ENCODE measurements at regions not wholly inside any gene's neighbourhood (a gene's known extent, or its start where the extent isn't known, plus 50 kb on each side); places are given as distances from the start of the nearest gene placed in this dataset.

DNA sequence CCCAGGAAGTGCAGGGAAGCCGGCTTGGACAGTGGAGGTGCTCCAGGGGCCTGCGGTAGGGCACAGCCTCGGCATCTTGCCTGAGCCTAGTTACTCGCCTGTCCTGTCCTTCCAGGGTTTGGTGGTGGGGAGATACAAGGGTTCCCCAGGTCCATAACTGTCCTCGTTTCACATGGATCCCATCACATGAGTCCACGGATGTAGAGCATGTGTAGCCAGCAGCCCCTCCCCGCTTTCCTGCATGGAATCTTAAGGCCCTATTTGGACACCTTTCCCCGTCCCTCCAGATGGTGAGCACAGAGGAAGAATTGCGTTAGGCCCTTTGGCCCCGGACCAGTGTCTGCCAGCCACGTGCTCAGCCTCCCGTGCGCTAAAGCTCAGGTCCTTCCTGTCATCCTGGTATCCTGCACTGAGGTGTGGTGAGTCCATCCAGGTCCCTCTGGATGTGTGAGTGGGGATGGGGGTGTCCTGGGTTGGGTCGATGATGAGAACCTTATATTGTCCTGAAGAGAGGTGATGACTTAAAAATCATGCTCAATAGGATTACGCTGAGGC, 230.4 kb downstream of the SNRPN start:
- DNase-seq (ENCODE audit: low read depth in 1 of 2, low spot score in 2 of 2) (no peak), FAIRE-seq (no peak)
- Histone ChIP-seq H4K8ac (ENCODE audit: extremely low read depth, insufficient read depth, low read length) (no peak overlapping the region), H4K20me1 (replicated peaks in 1 of 2; ENCODE audit: control insufficient read depth in 1 of 2, insufficient read depth in 2 of 2, low read length in 2 of 2) (no peaks in the 10 kb centered on the region), H3K9me3 (ENCODE audit: insufficient read depth in 2 of 2, low read depth in 1 of 2, low read length in 1 of 2) (peaks cover 67 to 97% of the 10 kb centered on the region in 2 experiments), H3K23me2 (ENCODE audit: low read depth, low read length) (no peaks in the 10 kb centered on the region), H4K91ac (replicated peaks; ENCODE audit: insufficient read length, low read length) (no peak overlapping the region), H3K23ac (ENCODE audit: insufficient read length) (no peak overlapping the region), H3K27me3 (replicated peaks in 1 of 4; ENCODE audit: control insufficient read depth in 3 of 4, extremely low read depth in 1 of 4, insufficient read depth in 3 of 4, low read length in 3 of 4) (no peaks in the 10 kb centered on the region), H3K14ac (ENCODE audit: insufficient read length) (no peak overlapping the region), H3K56ac (replicated peaks; ENCODE audit: insufficient read length, low read depth, low read length) (no peak overlapping the region), H3K18ac (ENCODE audit: extremely low read depth, low read length) (no peak overlapping the region), H3K4ac (replicated peaks; ENCODE audit: insufficient read length, low read depth, low read length) (no peak overlapping the region), H3K79me2 (ENCODE audit: control insufficient read depth in 1 of 2, insufficient read depth in 2 of 2, low read length in 2 of 2) (no peaks in the 10 kb centered on the region), H2BK20ac (ENCODE audit: low read length) (no peak overlapping the region), H2BK12ac (ENCODE audit: low read depth, low read length) (no peak overlapping the region), H3K4me3 (ENCODE audit: extremely low read depth in 1 of 4, insufficient read depth in 2 of 4, low read depth in 3 of 4, low read length in 4 of 4) (no peak overlapping the region), H3K27ac (ENCODE audit: low read depth, low read length) (no peak overlapping the region), H3K36me3 (ENCODE audit: control insufficient read depth in 2 of 4, insufficient read depth in 4 of 4, low read length in 3 of 4) (no peaks in the 10 kb centered on the region), H3K4me2 (ENCODE audit: insufficient read depth in 1 of 2, low read depth in 2 of 2, low read length in 2 of 2) (no peak overlapping the region), H4K5ac (ENCODE audit: insufficient read length, low read depth, low read length) (no peak overlapping the region), H3K79me1 (ENCODE audit: low read depth, low read length) (no peaks in the 10 kb centered on the region), H3K4me1 (replicated peaks in 1 of 4; ENCODE audit: control insufficient read depth in 3 of 4, insufficient read depth in 4 of 4, low read length in 3 of 4) (no peaks in the 10 kb centered on the region), H3K9ac (replicated peaks in 1 of 4; ENCODE audit: extremely low read depth in 1 of 4, low read depth in 3 of 4, low read length in 3 of 4) (no peak overlapping the region), H2AFZ (ENCODE audit: low read length) (no peak overlapping the region), H2BK15ac (ENCODE audit: low read length) (no peak overlapping the region), H2BK5ac (ENCODE audit: low read depth, low read length) (no peak overlapping the region), H2AK5ac (ENCODE audit: low read depth, low read length) (no peak overlapping the region), H2BK120ac (replicated peaks; ENCODE audit: low read depth, low read length) (no peak overlapping the region)
- 92% methylated on average over 14 of the region's 15 CpGs; no CpG with 5 or more reads in 1 of the 2 experiments for WGBS, 2 experiments (ENCODE audit: extremely low coverage in 1 of 2, insufficient coverage in 1 of 2, insufficient read length in 1 of 2, insufficient replicate concordance in 2 of 2, low coverage in 1 of 2, low lambda C conversion rate in 2 of 2, missing lambda C conversion rate in 1 of 2)
- CTCF ChIA-PET (ENCODE audit: partially characterized antibody), result no interaction called here
- POLR2A ChIA-PET (ENCODE audit: partially characterized antibody), result no interaction called here
- TF ChIP-seq, protein P1, sequence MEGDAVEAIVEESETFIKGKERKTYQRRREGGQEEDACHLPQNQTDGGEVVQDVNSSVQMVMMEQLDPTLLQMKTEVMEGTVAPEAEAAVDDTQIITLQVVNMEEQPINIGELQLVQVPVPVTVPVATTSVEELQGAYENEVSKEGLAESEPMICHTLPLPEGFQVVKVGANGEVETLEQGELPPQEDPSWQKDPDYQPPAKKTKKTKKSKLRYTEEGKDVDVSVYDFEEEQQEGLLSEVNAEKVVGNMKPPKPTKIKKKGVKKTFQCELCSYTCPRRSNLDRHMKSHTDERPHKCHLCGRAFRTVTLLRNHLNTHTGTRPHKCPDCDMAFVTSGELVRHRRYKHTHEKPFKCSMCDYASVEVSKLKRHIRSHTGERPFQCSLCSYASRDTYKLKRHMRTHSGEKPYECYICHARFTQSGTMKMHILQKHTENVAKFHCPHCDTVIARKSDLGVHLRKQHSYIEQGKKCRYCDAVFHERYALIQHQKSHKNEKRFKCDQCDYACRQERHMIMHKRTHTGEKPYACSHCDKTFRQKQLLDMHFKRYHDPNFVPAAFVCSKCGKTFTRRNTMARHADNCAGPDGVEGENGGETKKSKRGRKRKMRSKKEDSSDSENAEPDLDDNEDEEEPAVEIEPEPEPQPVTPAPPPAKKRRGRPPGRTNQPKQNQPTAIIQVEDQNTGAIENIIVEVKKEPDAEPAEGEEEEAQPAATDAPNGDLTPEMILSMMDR (IDR thresholded peaks at IDR 0.05; ENCODE audit: control extremely low read depth in 1 of 3, insufficient read depth in 1 of 3, low read depth in 1 of 3, low read length in 3 of 3), result no peak
